ENCODE measurements at regions not wholly inside any gene's neighbourhood (a gene's known extent, or its start where the extent isn't known, plus 50 kb on each side); places are given as distances from the start of the nearest gene placed in this dataset.

GRCh38 chr7:86950944-86951343 lies 108.5 kb downstream of the ELAPOR2 start:
- intact Hi-C loops (cut with micrococcal nuclease; ENCODE audit: unreplicated experiment) = no loop called here
- H3K4me3 ChIP-seq (ENCODE audit: low read depth, low read length, poor library complexity, severe bottlenecking) = no peak overlapping the region
- DNase-seq (ENCODE audit: low spot score) = no peak
- BruUV-seq (replicated peaks) = no TSS peak
- TF ChIP-seq EZH2 (IDR thresholded peaks at IDR 0.05; ENCODE audit: borderline replicate concordance, low read depth, low read length, poor library complexity, severe bottlenecking) = no peak
- TF ChIP-seq CTCF (conservative IDR thresholded peaks at IDR 0.05; ENCODE audit: low read depth, low read length) = no peak
- H3K36me3 ChIP-seq (ENCODE audit: insufficient read depth, low read length, poor library complexity, severe bottlenecking) = no peaks in the 10 kb centered on the region
- H3K4me1 ChIP-seq (ENCODE audit: insufficient read depth, low read length, poor library complexity, severe bottlenecking) = no peaks in the 10 kb centered on the region
- H3K27ac ChIP-seq (ENCODE audit: low read depth, low read length, poor library complexity, severe bottlenecking) = no peak overlapping the region
- H3K27me3 ChIP-seq (replicated peaks; ENCODE audit: insufficient read depth, low read depth, low read length, poor library complexity) = peaks cover 27% of the 10 kb centered on the region
- H3K9me3 ChIP-seq (ENCODE audit: low read depth, low read length, poor library complexity, severe bottlenecking) = no peaks in the 10 kb centered on the region
- ChIA-PET POLR2A (ENCODE audit: low non-redundant PET) (no interaction called here), CTCF (no interaction called here)

GRCh38 chr7:86950360-86950759 lies 109.1 kb downstream of the ELAPOR2 start:
- BruUV-seq (replicated peaks) = no TSS peak
- Histone ChIP-seq H3K27me3 (replicated peaks; ENCODE audit: insufficient read depth, low read depth, low read length, poor library complexity) (peaks cover 21% of the 10 kb centered on the region), H3K27ac (ENCODE audit: low read depth, low read length, poor library complexity, severe bottlenecking) (no peak overlapping the region), H3K4me3 (ENCODE audit: low read depth, low read length, poor library complexity, severe bottlenecking) (no peak overlapping the region), H3K9me3 (ENCODE audit: low read depth, low read length, poor library complexity, severe bottlenecking) (no peaks in the 10 kb centered on the region), H3K4me1 (ENCODE audit: insufficient read depth, low read length, poor library complexity, severe bottlenecking) (no peaks in the 10 kb centered on the region), H3K36me3 (ENCODE audit: insufficient read depth, low read length, poor library complexity, severe bottlenecking) (no peaks in the 10 kb centered on the region)
- POLR2A ChIA-PET (ENCODE audit: low non-redundant PET) = no interaction called here
- CTCF ChIA-PET = no interaction called here
- TF ChIP-seq EZH2 (IDR thresholded peaks at IDR 0.05; ENCODE audit: borderline replicate concordance, low read depth, low read length, poor library complexity, severe bottlenecking) = no peak
- no peak for TF ChIP-seq CTCF (conservative IDR thresholded peaks at IDR 0.05; ENCODE audit: low read depth, low read length)
- intact Hi-C loops (cut with micrococcal nuclease; ENCODE audit: unreplicated experiment) = no loop called here
- DNase-seq (ENCODE audit: low spot score) = no peak

GRCh38 chr7:86949779-86950260 lies 109.6 kb downstream of the ELAPOR2 start:
- Histone ChIP-seq H3K4me1 (ENCODE audit: insufficient read depth, low read length, poor library complexity, severe bottlenecking) (no peaks in the 10 kb centered on the region), H3K27me3 (replicated peaks; ENCODE audit: insufficient read depth, low read depth, low read length, poor library complexity) (peaks cover 18% of the 10 kb centered on the region), H3K36me3 (ENCODE audit: insufficient read depth, low read length, poor library complexity, severe bottlenecking) (no peaks in the 10 kb centered on the region), H3K4me3 (ENCODE audit: low read depth, low read length, poor library complexity, severe bottlenecking) (no peak overlapping the region), H3K27ac (ENCODE audit: low read depth, low read length, poor library complexity, severe bottlenecking) (no peak overlapping the region), H3K9me3 (ENCODE audit: low read depth, low read length, poor library complexity, severe bottlenecking) (no peaks in the 10 kb centered on the region)
- no peak for DNase-seq (ENCODE audit: low spot score)
- ChIA-PET POLR2A (ENCODE audit: low non-redundant PET) (no interaction called here), CTCF (no interaction called here)
- intact Hi-C loops (cut with micrococcal nuclease; ENCODE audit: unreplicated experiment) = no loop called here
- TF ChIP-seq EZH2 (IDR thresholded peaks at IDR 0.05; ENCODE audit: borderline replicate concordance, low read depth, low read length, poor library complexity, severe bottlenecking) (no peak), CTCF (conservative IDR thresholded peaks at IDR 0.05; ENCODE audit: low read depth, low read length) (no peak)
- BruUV-seq (replicated peaks) = no TSS peak

Data from A673 (cell line).